HG03521 (cell line): ENCODE measurements at regions not wholly inside any gene's neighbourhood (a gene's known extent, or its start where the extent isn't known, plus 50 kb on each side); places are given as distances from the start of the nearest gene placed in this dataset.
A peak's percentile ranks its signal among the peaks of the same experiment; 100 is the strongest.
"Not testable (repeated sequence)": the region's sequence is repeated elsewhere in the genome, so short reads cannot be mapped to it uniquely, and the experiment has no call there.

Experiments
- ATAC-seq: cut with Tn5 transposase; IDR thresholded peaks from one replicate; pipeline ENCODE4 v1.9.1; 2021; ENCODE audit warnings: mild to moderate bottlenecking, moderate library complexity; ENCODE audit not compliant: unreplicated experiment

DNA sequence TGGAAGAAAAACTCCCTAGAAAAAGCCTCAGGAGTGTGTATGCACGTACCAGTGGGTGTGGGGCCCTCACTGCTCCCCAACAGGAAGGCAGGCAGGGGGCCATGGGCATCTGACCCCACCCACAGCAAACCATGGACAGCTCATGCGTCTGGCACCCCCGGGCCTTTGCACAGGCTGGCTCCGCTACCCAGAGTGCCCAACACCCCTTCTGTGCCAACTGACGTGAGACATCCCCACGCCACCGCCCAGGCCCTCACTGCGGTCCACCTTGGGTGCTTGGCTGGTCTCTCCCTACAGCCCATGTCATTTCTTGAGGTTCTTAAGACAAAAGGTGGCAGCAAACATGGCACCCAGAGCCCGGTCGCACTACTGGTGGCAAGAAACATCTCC, 91.4 kb downstream of the NCOR2 start:
- ATAC-seq = no peak

DNA sequence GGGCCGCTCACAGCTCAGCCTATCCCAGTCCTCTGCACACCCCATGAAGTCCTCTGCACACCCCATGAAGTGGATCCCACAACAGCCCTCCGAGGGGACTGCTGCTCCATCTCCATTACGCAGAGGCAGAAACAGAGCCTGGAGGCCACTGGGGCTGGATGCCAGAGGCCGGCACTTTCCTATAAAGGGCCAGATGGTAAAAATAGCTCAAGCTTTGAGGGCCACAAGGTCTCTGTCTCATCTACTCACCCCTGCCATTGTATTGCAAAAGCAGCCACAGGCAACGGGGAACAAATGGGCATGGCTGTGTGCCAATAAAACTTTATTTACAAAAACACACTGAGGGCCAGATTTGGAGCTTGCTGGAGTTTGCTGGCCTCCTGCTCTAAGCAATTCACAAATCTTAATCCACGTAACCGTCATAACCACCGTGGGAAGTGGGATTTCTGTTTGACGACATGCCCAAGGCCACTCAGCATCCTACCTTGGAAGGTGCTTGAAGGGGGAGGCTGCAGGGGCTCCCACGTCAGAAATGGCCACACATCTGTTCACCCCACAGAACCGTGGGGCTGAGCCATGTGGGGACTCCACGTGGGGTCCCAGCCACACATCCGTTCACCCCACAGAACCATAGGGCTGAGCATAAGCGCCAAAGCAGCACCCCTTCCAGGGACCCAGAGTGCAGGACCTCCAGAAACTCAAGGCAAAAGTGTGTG, 92.0 kb downstream of the NCOR2 start:
- ATAC-seq = no peak

DNA sequence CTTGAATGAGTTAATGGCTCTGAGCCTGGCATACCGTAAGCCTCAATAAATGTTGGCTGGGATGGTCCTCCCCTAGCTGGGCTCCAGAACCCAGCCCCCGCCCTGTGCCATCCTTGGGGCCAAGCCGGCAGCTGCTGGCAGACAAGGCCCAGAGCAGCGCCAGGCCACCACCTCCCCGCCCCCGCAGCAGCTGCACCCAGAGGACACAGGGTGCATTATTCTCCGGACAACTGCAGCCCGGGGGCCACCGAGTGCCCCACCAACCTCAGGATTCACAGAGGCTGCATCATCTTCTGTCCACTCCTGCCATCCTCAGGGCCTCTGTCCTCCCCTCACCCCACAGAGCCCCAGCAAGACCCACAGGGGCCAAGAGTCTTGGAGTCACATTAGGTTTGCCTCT, 92.7 kb downstream of the NCOR2 start:
- ATAC-seq = no peak

DNA sequence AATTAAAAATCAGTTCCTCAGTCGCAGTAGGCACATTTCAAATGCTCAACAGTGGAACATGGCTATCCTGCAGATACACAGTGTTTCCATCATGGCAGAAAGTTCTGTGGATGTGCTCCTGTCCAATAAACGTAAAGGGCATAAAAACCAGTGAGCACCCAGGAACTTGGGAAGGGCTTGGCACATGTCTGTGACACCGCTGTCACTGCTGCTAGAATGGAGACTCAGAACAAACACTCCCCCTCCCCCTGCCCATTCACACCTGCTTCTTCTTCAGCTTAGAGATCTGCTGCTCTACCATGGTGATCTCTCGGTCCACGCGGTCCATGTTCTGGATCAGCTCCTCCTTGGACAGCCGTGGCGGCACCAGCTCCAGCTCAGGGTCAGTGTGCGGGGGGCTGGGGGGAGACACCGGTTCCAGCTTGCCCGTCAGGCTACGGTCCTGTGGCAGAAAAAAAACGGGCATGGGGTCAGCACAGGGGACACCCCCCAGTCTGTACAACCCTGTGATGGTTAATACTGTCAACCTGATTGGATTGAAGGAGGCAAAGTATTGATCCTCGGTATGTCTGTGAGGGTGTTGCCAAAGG, 94.6 kb downstream of the NCOR2 start:
- no peak for ATAC-seq

DNA sequence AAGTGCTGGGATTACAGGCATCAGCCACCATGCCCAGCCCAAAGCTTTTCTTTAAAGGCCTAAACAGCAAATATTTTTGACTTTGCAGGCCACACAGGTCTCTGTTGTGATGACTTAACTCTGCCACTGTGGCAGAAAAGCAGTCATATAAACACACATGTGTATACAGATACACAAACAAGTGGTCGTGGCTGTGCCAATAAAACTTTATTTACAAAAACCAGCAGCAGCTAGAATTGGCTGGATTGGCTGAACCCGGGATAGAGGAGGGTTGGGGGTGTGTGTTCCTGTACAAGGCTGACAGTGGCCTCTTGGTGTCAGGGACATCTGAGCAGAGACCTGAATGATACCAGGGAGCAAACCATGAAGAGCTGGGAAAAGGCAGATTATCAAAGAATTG, 95.6 kb downstream of the NCOR2 start:
- ATAC-seq = no peak

DNA sequence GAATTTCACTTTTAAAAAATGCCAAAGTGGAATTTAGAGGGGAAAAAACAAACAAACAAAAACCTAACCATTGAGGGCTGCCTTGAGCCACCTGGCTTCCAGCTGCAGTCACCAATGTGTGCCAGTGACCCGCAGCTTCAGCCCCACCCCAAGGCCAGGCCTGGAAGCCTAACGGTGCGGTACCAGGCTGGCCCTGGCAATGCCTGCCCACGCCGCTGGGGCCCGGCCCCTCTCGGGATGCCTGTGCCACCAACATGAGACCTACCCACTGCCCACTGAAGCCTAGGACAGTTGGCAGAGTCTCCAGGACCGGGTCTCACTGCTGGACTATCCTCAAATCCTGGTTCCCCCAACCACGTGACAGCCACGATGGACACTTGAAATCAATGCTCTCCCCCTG, 96.6 kb downstream of the NCOR2 start:
- ATAC-seq = no peak

DNA sequence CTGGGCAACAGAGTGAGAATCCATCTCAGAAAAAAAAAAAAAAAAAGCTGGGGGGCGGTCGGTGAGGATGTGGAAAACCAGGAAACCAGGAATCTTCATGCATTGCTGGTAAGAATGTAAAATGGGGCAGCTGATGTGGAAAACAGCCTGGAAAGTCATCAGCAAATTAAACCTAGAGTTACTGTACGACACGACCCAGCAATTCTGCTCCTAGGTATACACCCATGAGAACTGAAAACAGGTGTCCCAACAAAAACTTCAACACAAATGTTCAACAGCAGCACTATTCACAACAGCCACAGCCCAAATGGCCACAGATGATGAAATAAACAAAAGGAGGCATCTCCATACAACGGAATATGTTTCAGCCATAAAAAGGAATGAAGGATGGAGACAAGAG, 97.3 kb downstream of the NCOR2 start:
- ATAC-seq = no peak

DNA sequence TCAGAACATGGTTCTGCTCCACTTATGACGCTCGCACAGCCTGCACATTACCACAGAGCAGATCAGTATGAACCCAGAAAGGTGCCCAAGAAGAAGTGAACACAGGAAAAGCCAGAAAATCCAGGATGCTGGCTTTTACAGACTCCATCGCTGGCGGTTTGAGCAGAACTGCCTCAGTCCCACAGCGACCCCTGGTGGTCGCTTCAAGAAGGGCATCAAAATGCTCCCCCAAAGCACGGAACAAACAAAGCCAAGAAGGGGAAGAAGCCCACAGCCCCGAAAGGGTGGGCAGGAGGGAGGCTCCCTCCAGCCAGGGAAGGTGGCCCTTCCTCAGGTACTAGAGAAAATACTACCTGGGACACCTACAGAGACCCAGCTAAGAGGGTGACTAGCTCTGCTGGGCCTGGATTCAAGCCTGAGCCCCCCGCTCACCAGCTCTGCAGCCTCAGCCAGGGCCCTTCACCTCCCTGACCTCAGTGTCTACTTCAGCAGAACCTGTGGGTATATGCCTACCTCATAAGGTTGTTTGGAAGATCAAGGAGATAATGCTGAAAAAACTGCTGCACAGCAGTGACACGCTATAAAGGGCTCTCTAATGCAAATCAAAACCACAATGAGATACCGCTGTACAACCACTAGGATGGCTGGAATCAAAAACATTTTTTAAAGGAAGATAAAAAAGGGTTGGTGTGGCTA, 98.1 kb downstream of the NCOR2 start:
- ATAC-seq = no peak

DNA sequence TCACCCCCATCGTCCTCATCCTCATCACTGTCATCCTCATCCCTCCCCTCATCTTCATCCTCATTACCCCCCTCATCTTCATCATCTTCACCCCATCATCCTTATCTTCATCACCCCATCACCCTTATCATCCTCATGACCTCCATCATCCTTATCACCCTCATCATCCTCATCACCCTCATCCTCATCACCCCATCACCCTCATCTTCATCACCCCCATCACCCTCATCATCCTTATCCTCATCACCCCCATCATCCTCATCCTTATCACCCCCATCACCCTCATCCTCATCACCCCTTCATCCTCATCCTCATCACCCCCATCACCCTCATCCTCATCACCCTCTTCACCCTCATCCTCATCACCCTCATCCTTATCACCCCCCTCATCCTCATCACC, 99.9 kb downstream of the NCOR2 start:
- ATAC-seq = not testable (repeated sequence)

DNA sequence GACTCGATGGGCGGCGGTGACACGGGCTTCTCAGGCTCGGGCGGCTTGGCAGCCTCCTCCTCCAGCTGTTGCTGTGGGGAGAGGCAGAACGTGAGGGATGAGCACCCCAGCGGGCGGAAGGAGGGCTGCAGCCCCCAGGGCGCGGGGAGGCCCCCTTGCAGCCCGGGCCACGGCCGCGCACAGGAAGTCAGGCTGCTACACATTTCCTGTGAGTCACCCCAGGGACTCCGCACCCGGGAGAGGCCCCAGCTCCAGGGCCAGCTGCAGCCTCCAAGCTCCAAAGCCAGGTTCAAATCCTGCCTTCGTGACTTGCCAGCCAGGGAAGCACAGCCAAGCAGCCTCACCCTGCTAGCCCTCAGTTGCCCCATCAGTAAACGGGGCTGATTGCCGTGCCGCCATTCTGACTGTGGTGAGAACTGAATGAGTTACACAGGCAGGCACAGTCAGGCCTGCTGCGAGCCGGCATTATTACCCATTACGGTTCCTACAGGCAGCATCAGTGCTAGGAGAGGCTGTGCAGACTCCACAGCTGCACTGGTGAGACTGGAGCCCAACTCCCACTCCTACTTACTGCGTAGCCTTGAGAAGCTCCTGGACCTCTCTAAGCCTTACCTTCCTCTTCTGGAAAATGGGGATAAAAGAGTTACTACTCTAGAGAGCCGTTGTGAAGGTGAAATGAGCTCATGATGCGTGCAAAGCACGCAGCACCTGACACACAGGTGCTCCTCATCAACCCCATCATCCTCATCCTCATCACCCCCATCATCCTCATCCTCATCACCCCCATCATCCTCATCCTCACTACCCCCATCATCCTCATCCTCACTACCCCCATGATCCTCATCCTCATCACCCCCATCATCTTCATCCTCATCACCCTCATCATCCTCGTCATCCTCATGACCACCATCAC, 100.9 kb downstream of the NCOR2 start:
- ATAC-seq = peak; percentile 93

DNA sequence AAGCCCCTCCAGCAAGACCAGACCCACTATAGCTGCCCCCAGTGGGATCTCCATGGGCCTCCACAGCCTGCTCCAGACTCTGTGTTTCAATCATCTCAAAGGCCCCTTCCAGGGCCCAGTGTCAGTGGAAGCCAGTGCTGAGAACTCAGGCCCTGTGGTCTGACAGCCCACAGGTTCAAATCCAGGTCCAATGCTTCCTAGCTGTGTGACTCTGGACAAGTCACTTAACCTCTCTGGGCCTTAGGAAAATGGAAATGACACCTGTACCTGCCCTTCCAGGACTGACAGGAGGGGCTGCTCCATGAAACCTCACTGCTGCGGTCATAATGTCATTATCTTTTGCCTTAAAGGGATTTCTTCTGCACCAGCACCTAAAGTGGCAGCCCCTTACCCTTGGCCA, 101.9 kb downstream of the NCOR2 start:
- ATAC-seq = no peak

DNA sequence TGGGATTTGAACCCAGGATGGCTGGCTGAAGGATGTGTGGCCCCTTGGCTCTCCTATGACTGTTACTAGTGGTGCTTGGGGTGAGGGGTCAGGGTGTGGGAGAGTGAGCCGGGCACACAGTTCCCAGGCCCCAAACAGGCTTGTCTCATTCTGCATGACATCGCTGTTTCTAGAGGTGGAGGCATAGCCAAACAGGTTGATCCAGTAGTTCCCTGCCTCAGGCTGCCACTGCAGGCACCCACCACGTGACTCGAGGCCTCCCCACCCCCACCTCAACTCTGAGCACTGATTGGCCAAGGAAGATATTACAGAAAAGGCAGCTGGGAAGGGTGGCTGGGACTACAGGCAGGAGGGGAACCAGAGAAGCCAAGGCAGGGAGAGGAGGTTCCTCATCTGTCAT, 102.6 kb downstream of the NCOR2 start:
- ATAC-seq = no peak

DNA sequence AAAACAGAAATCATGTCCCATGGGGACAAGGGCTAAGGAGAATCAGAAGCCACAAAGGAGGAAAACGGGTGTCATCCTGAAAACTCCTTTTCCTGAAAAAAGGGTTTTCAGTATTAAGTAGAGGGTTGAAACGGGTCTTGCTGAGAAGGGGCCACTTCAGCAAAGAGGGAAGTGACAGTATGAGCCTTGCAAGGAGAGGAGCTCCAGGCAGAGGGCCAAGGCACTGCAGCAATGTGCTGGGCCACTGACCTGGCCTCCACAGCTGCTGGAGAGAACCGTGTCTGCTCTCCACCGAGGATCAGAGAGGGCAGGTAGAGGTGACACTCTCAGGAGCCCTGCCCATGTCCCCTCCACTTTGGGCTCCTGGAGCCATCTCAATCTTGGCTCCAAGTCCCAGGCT, 103.3 kb downstream of the NCOR2 start:
- ATAC-seq = no peak

DNA sequence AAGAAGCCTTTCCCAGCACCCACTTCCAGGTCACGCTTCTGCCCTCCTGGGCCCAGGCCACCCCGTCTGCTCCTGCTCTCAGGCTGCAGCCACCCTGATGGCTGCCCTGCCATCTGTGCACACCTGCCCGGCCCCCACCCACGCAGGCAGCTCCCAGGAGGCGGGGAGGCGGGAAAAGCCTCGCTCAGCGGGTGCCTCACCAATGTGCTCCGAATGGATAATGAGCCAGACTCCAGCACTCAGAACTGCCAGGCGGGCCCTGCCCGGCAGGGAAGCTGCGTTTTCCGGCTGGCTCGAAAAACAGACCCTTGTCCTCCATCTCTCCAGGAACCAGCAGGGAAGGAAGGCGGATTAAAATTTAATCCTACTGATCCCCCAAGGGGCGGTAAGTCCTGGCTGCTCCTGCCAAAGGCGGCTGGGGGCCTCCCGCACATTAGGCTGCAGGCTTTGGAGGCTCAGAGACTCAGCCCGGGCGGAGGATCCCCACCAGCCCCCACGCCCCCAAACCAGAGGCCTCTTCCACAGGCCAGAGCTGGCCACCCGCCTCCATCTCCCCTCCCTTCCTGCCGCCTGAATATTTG, 104.0 kb downstream of the NCOR2 start:
- no peak for ATAC-seq

DNA sequence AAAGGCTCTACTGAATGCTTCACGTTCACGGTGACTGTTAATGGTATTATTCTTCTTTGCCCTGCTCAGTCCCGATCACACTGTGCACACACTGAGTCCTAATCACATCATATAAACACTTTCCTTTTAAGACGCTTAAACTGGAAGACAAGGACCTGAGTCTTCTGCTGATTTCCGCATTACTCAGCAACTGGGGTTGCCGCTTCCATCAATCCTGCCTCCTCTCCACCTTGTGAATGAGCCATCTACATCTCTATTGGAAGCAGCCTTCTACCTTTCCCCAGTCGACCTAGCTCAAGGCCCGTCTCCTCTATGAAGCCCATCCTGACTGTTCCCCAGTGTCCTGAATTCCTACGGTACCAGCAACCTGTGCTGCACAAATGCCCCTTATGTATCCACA, 104.7 kb downstream of the NCOR2 start:
- ATAC-seq = no peak

DNA sequence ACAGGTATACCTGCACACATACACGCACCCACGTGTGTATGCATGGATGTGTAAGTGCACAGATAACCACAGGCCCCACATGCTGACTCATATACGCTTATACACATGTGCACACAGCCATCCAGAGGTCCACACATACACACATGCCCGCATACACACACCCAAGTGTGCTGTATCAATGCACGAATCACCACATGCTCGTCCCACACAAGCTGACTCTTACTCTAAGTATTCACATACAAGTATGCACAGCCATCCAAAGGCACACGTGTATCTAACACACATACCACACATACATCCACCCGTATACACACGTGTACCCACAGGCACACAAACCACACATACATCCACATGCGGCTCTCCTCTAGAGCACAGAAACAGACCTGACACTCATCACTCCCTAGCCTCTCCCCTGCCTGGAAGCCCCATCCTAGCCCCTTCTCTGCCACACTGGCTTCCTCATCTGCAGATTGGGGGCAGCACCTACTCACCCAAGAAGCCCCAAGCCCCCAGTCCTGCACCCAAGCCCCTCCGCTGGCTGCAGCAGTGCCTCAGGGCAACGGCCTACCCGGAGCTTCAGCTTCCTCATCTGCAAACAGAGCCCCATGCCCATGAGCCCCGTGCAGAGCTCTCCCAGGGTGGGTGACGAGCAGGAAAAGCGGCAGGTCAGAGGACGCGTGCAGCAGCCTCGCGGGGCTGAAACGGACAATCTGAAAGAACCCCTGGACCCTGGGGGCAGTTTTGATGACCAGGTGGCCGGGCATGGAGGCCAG, 105.4 kb downstream of the NCOR2 start:
- ATAC-seq = no peak

DNA sequence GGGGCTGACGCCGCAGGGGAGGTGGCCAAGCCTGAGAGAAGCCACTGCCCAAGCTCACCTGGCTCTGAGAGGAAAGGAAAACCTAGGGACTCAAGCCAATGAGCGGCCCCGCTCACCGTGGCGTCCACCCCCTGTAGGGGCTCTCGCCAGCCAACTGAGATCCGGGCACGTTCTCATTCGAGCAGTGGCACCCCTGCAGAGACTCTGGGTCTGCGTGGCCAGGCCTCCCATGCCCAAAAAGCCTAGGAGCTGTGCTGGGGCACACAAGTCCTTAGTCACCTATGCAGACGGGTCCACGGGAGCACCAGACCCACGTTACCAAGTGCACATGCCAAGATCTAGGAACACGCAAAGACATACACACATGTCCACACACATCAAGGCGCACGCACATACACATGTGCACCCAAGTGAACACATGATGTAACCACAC, 106.2 kb downstream of the NCOR2 start:
- no peak for ATAC-seq

DNA sequence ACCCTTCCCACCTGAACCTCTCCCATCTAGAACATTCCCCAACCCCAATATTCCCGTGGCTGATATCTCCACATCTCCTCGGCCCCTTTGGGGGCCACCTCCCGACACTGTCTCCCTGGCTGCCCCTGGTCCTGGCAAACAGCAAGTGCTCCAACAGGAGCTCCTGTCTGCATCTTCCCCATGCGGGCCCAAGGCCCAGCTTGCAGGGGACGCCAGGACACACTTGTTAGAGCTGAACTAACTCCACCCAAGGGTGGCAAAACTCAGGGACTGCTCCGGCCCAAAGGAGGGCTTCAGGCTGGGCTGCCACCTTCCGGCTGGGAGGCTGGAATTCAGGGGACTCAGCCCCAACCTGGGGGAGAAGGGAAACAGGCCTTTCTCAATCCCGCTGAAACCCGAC, 106.6 kb downstream of the NCOR2 start:
- no peak for ATAC-seq

DNA sequence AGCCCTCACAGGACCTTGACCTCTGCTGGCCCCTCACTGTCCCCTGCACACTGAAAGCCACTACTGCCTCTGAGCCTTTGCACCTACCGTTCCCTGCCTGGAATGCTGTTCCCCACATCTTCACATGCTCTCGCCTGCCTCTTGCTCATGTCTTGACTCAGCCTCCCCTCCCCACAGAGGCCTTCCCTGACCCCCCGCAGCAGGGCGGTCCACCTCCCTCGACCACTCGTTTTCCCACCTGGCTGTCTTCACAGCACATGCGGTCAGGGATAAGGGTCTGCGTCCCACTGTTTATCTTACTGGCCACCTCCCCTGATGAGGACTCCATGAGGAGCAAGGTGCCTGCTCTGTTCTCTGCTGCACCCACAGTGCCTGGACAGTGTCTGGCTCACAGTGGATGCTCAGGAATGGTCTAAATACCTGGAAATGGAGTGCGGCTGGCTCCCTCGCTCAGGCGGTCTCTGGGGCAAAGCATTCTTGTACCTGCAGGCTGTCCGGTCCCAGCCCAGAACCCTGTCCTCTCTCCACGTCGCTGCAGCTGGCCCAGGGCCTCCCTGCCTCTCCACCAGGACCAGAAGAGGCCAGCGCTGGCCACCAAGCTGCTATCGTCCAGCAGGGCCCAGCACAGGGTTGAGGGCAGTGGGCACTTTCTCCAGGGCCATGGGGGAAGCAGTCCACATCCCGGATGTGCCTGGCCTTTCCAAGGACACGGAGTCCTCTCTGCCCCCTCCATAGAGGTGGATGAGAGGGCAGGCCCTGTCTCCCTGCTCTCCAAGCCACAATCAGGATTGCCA, 107.4 kb downstream of the NCOR2 start:
- no peak for ATAC-seq
